Esophagus squamous epithelium (tissue), 5 donors: ENCODE measurements at regions not wholly inside any gene's neighbourhood (a gene's known extent, or its start where the extent isn't known, plus 50 kb on each side); places are given as distances from the start of the nearest gene placed in this dataset.

ENCODE experiments used
- DNase-seq: peaks from one replicate; lab custom pipeline; 2025; lab: John Stamatoyannopoulos, UW
- H3K27ac ChIP-seq, 4 donors: fragments of 200-600 bp; sonication (generic); one replicate each; pipeline ENCODE4 v1.5.1; 2016 to 2019; ENCODE audit warnings: mild to moderate bottlenecking in 1 of 4
- H3K27me3 ChIP-seq, 4 donors: fragments of 200-600 bp; sonication (generic); 1 replicate in 3 of 4; 2 replicates in 1 of 4; pipeline versions ENCODE4 v1.5.1 to v1.6.0; 2017 to 2021; ENCODE audit warnings: antibody characterized with exemption in 1 of 4
- H3K36me3 ChIP-seq, 3 donors: fragments of 200-600 bp; sonication (generic); one replicate each; pipeline ENCODE4 v1.5.1; 2016 to 2019
- H3K4me1 ChIP-seq, 3 donors: fragments of 200-600 bp; sonication (generic); one replicate each; pipeline ENCODE4 v1.5.1; 2017 to 2019
- H3K4me3 ChIP-seq, 4 donors: fragments of 200-600 bp; sonication (generic); 1 replicate in 3 of 4; 2 replicates in 1 of 4; pipeline ENCODE4 v1.5.1; 2016 to 2019; ENCODE audit warnings: mild to moderate bottlenecking in 2 of 4, moderate library complexity in 1 of 4
- H3K9me3 ChIP-seq, 3 donors: fragments of 200-600 bp; sonication (generic); one replicate each; pipeline ENCODE4 v1.5.1; 2016 to 2019
- POLR2A ChIP-seq, 4 donors: fragments of 450-650 bp; IDR thresholded peaks; one replicate each; pipeline ENCODE4 v1.6.1; 2017; ENCODE audit warnings: antibody characterized with exemption in 4 of 4, mild to moderate bottlenecking in 4 of 4, moderate library complexity in 3 of 4
- WGBS, 2 donors: methylation state at CpG; one replicate each; pipeline ENCODE4 v1.1.5; 2018; 5-methylcytosine and 5-hydroxymethylcytosine counted together
- intact Hi-C: fragments of 100-400 bp; cut with DNase I; formaldehyde crosslinking; loops from one replicate; pipeline ENCODE4 v1.15.0; 2022
- TF ChIP-seq, protein P1 (sequence below), 6 experiments: fragments of 450-650 bp in 4 of 6; fragments of 200-600 bp in 2 of 6; sonication (generic) in 2 of 6; IDR thresholded peaks; one replicate each; pipeline ENCODE4 v1.5.1; 2016 to 2019; ENCODE audit warnings: antibody characterized with exemption in 6 of 6, mild to moderate bottlenecking in 4 of 6, moderate library complexity in 4 of 6
- donor health status: DM: yes; HTN: yes; CAD: no.

DNA sequence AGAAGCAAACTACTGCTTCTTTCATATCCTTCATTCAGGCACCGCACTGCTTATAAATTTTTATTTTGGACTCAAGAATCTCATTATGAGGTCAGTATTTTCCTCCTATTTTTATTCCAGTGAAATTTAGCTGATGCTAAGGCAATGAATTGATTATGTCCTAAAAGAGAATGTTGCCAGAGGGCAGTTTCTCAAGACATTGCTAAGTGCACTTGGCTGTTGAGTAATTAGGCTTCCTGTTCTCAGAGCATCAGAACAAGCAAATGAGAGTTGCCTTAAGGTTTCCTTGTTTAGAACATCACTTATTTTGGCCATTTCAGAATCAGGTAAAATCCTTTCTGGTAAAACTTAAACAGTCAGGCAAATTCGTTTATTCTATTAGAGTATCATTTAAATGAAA is 548.6 kb upstream of the ZEB2 start:
- H3K27ac ChIP-seq, result no peak overlapping the region
- intact Hi-C loops, result no loop called here
- H3K4me3 ChIP-seq, result no peak overlapping the region
- H3K4me1 ChIP-seq, result peaks cover 0 to 17% (median 4%) of the 10 kb centered on the region in 3 donors
- WGBS, 2 donors, result 77% methylated on average over 2 of the region's 2 CpGs
- no peaks in the 10 kb centered on the region for H3K27me3 ChIP-seq
- DNase-seq, result no peak
- TF ChIP-seq POLR2A (IDR thresholded peaks at IDR 0.05), result no peak
- H3K9me3 ChIP-seq, result no peaks in the 10 kb centered on the region
- no peaks in the 10 kb centered on the region for H3K36me3 ChIP-seq

DNA sequence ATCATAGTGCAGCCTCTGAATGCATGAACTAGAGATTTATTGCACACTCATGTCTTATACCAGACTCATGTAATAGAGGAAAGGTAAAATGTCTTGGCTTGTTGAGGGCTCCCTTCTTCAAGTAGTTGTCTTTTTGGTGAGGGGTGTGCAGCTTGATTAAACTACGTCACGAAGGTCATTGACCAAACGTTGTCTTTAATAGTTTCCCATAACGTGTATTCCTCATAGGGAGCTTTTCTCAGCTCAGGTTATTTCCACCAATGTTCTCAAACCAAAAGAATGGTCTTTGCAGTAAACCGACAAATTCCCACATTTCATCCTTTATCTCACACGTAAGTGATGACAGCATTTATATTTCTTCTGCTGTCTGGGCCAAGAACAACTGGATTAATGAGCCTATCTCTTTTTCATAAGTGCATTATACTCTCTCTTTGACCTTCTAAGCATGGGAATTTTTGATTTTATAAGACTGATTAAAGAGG is 547.7 kb upstream of the ZEB2 start:
- intact Hi-C loops, result no loop called here
- no peak for DNase-seq
- WGBS, 2 donors, result 83 to 86% methylated on average over 6 of the region's 6 CpGs
- Histone ChIP-seq H3K27ac (peak overlapping the region in 1 of 4 donors; percentile 71), H3K27me3 (no peaks in the 10 kb centered on the region), H3K4me3 (no peak overlapping the region), H3K4me1 (peaks cover 0 to 17% (median 4%) of the 10 kb centered on the region in 3 donors), H3K9me3 (peaks cover 0 to 2% (median 0%) of the 10 kb centered on the region in 3 donors), H3K36me3 (no peaks in the 10 kb centered on the region)
- TF ChIP-seq POLR2A (IDR thresholded peaks at IDR 0.05), result no peak
- TF ChIP-seq, protein P1, sequence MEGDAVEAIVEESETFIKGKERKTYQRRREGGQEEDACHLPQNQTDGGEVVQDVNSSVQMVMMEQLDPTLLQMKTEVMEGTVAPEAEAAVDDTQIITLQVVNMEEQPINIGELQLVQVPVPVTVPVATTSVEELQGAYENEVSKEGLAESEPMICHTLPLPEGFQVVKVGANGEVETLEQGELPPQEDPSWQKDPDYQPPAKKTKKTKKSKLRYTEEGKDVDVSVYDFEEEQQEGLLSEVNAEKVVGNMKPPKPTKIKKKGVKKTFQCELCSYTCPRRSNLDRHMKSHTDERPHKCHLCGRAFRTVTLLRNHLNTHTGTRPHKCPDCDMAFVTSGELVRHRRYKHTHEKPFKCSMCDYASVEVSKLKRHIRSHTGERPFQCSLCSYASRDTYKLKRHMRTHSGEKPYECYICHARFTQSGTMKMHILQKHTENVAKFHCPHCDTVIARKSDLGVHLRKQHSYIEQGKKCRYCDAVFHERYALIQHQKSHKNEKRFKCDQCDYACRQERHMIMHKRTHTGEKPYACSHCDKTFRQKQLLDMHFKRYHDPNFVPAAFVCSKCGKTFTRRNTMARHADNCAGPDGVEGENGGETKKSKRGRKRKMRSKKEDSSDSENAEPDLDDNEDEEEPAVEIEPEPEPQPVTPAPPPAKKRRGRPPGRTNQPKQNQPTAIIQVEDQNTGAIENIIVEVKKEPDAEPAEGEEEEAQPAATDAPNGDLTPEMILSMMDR (IDR thresholded peaks at IDR 0.05), result no peak

DNA sequence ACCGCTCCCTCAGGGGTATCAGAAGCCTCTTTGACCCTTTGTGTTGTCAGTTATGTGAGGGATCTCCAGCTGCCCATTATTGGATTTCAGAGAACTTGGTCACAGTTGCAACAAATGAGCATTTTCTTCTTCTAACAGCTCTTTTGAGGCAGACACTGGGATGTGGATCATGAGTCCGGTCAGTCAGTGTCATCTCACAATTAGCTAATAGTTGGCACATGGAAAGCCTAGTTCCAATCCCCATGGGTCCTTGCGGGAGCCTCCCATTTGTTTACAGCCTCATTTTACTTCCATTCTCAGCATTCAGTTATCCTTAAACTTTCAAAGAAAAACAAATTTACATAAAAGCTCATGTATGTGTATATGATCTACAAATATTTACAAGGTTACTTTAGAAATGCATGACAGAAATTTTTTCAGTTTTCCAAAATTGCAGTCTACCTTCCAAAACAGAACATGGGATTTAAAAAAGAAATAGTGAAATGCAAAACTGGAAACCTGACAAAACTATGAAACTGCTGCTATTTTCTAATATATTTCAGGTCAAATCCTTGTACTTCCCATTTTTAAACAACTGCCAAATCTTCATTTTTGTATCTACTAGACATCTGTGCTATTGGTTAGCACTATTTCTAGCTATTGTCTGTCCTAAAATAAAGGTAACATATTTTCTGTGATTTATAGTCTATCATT is 547.1 kb upstream of the ZEB2 start:
- Histone ChIP-seq H3K27me3 (no peaks in the 10 kb centered on the region), H3K4me1 (peaks cover 0 to 17% (median 4%) of the 10 kb centered on the region in 3 donors), H3K36me3 (no peaks in the 10 kb centered on the region), H3K9me3 (peaks cover 0 to 4% (median 0%) of the 10 kb centered on the region in 3 donors), H3K4me3 (peak overlapping the region in 1 of 4 donors; percentile 2), H3K27ac (peak overlapping the region; percentile 38 to 71 (median 59))
- TF ChIP-seq POLR2A (IDR thresholded peaks at IDR 0.05), result no peak
- TF ChIP-seq, protein P1 (IDR thresholded peaks at IDR 0.05), result no peak
- intact Hi-C loops, result no loop called here
- DNase-seq, result no peak
- 66 to 78% methylated on average over 3 of the region's 3 CpGs for WGBS, 2 donors

DNA sequence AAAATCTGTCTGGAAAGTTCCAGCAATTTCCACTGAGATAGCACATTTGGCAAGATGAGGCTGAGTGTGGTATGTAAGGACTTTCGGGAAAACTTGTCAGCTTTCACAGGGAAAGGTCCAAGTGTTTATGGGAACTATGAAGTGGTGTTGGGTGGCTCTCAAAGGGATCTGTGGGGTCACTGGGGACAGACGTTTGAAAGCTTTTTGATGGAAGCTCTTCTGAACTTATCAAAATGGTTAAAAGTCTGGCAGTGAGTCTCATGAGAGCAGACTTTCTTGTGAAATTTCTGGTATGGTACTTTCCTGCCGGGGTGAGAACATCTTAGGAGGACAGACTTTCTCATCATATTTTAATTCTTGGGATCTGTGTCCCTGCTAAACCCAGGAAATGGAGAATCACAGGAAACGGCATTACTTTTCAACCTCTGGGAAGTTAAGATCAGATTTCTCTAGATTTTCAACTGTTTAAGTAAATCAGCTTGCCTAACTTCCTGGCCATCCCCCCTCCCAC is 546.3 kb upstream of the ZEB2 start:
- Histone ChIP-seq H3K27ac (peak overlapping the region; percentile 38 to 71 (median 59)), H3K4me1 (peaks cover 0 to 23% (median 4%) of the 10 kb centered on the region in 3 donors), H3K36me3 (no peaks in the 10 kb centered on the region), H3K27me3 (no peaks in the 10 kb centered on the region), H3K9me3 (peaks cover 0 to 4% (median 0%) of the 10 kb centered on the region in 3 donors), H3K4me3 (no peak overlapping the region)
- 56 to 71% methylated on average over 4 of the region's 4 CpGs for WGBS, 2 donors
- intact Hi-C loops, result no loop called here
- DNase-seq, result no peak
- TF ChIP-seq, protein P1 (IDR thresholded peaks at IDR 0.05), result no peak
- TF ChIP-seq POLR2A (IDR thresholded peaks at IDR 0.05), result no peak

DNA sequence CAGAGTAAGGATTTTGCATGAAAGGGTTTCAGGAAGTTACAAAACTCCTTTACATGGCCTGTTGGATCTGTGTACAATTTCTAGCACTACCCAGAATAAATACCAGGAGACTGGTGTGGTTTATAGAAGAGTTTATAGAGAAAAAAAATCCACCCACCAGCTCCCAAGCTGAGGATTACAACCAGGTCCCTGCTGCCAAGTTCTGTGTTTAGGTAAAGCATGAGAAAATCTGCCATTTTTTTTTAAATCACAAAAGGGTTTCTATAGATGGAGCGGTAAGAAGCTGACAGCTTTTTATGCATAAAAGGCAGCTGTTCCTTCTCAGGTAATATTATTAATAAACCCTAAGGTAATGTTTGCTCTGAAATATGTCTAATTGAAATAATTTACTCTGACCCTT is 545.4 kb upstream of the ZEB2 start:
- intact Hi-C loops, result no loop called here
- peak overlapping the region in 3 of 4 donors; percentile 47 to 71 (median 71) for H3K27ac ChIP-seq
- 26 to 57% methylated on average over 1 of the region's 1 CpG for WGBS, 2 donors

More for the DNA sequence above, 545.4 kb upstream of the ZEB2 start:
- Histone ChIP-seq H3K36me3 (no peaks in the 10 kb centered on the region), H3K4me1 (peaks cover 2 to 31% (median 4%) of the 10 kb centered on the region in 3 donors), H3K9me3 (peaks cover 0 to 4% (median 0%) of the 10 kb centered on the region in 3 donors), H3K27me3 (no peaks in the 10 kb centered on the region), H3K4me3 (no peak overlapping the region)
- TF ChIP-seq, protein P1 (IDR thresholded peaks at IDR 0.05), result no peak
- TF ChIP-seq POLR2A (IDR thresholded peaks at IDR 0.05), result no peak
- DNase-seq, result no peak
